ENCODE measurements at regions not wholly inside any gene's neighbourhood (a gene's known extent, or its start where the extent isn't known, plus 50 kb on each side); places are given as distances from the start of the nearest gene placed in this dataset.

GRCh38 chr15:60057554-60057953 is 53.4 kb downstream of the FOXB1 start:
- DNase-seq: no peak

GRCh38 chr15:60059186-60059585 is 55.1 kb downstream of the FOXB1 start:
- no peak for DNase-seq

GRCh38 chr15:60061758-60062157 is 57.6 kb downstream of the FOXB1 start:
- no peak for DNase-seq

GRCh38 chr15:60062826-60063225 is 58.7 kb downstream of the FOXB1 start:
- DNase-seq: no peak

GRCh38 chr15:60065951-60066350 is 61.8 kb downstream of the FOXB1 start:
- no peak for DNase-seq

GRCh38 chr15:60070838-60071493 is 66.9 kb downstream of the FOXB1 start:
- DNase-seq: no peak

GRCh38 chr15:60072826-60073465 is 68.8 kb downstream of the FOXB1 start:
- DNase-seq: no peak

- no peak for DNase-seq
Measured at GRCh38 chr15:60073466-60073840, 69.3 kb downstream of the FOXB1 start.

- DNase-seq: no peak
Measured at GRCh38 chr15:60074181-60074885, 70.2 kb downstream of the FOXB1 start.

- no peak for DNase-seq
Measured at GRCh38 chr15:60076045-60076444, 71.9 kb downstream of the FOXB1 start.

- no peak for DNase-seq
Measured at GRCh38 chr15:60076582-60077276, 72.6 kb downstream of the FOXB1 start.

- DNase-seq: no peak
Measured at GRCh38 chr15:60077581-60078359, 73.7 kb downstream of the FOXB1 start.

GRCh38 chr15:60079210-60079609 is 75.1 kb downstream of the FOXB1 start:
- peak; percentile 2 for DNase-seq

GRCh38 chr15:60081976-60082375 is 77.9 kb downstream of the FOXB1 start:
- DNase-seq: no peak

- no peak for DNase-seq
Measured at GRCh38 chr15:60083318-60083717, 79.2 kb downstream of the FOXB1 start.

GRCh38 chr15:60086681-60087429 is 82.7 kb downstream of the FOXB1 start:
- DNase-seq: no peak

GRCh38 chr15:60087561-60087960 is 83.5 kb downstream of the FOXB1 start:
- DNase-seq: no peak

GRCh38 chr15:60090747-60091146 is 86.6 kb downstream of the FOXB1 start:
- no peak for DNase-seq

GRCh38 chr15:60091157-60091556 is 87.0 kb downstream of the FOXB1 start:
- DNase-seq: no peak

GRCh38 chr15:60091911-60092310 is 87.8 kb downstream of the FOXB1 start:
- DNase-seq: no peak

- no peak for DNase-seq
Measured at GRCh38 chr15:60093273-60094067, 89.4 kb downstream of the FOXB1 start.
